ENCODE measurements at regions not wholly inside any gene's neighbourhood (a gene's known extent, or its start where the extent isn't known, plus 50 kb on each side); places are given as distances from the start of the nearest gene placed in this dataset.

DNA sequence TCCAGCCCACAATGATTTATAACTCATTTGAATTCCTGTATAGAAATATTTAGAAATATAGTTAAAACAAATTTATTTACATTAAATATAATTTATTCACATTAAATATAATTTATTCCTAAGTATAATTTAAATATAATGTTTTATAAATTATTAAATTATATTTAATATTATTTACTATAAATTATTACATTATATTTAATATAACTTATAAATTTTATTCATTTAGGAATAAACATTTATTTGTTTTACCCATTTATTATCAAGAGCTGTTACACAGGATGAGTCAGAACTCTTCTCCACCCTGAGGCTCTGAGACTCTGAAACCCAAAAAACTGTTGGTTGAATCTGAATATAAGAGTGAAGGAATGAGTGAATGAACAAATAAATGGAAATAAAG lies 170.9 kb upstream of the OBI1 start:
- no peak overlapping the region for H2AFZ ChIP-seq (ENCODE audit: low read length)
- no peak for DNase-seq (ENCODE audit: low read depth in 1 of 2, low spot score in 2 of 2)
- TF ChIP-seq TAF7 (optimal IDR thresholded peaks at IDR 0.05; ENCODE audit: borderline replicate concordance, low read depth, low read length) (no peak), BCL11A (IDR thresholded peaks at IDR 0.05; ENCODE audit: low read depth in 2 of 2, low read length in 2 of 2) (no peak), SIRT6 (IDR thresholded peaks at IDR 0.05; ENCODE audit: low read length) (no peak), SIN3A (conservative IDR thresholded peaks at IDR 0.05 in 1 of 2, IDR thresholded peaks at IDR 0.05 in 1 of 2; ENCODE audit: low read depth in 1 of 2, low read length in 2 of 2) (no peak), SIX5 (IDR thresholded peaks at IDR 0.05; ENCODE audit: low read depth, low read length) (no peak)
- ChIA-PET CTCF (ENCODE audit: partially characterized antibody) (no interaction called here), POLR2A (ENCODE audit: partially characterized antibody) (no interaction called here)
- no peaks in the 10 kb centered on the region for H3K79me1 ChIP-seq (ENCODE audit: low read depth, low read length)
- H4K8ac ChIP-seq (ENCODE audit: extremely low read depth, insufficient read depth, low read length), result no peak overlapping the region
- no peak overlapping the region for H3K9ac ChIP-seq (replicated peaks in 1 of 4; ENCODE audit: extremely low read depth in 1 of 4, low read depth in 3 of 4, low read length in 3 of 4)
- H3K79me2 ChIP-seq (ENCODE audit: control insufficient read depth in 1 of 2, insufficient read depth in 2 of 2, low read length in 2 of 2), result no peaks in the 10 kb centered on the region
- no peak overlapping the region for H3K27ac ChIP-seq (ENCODE audit: low read depth, low read length)
- no peak overlapping the region for H4K5ac ChIP-seq (ENCODE audit: insufficient read length, low read depth, low read length)
- no peak overlapping the region for H2BK12ac ChIP-seq (ENCODE audit: low read depth, low read length)
- no peak overlapping the region for H3K23ac ChIP-seq (ENCODE audit: insufficient read length)
- H3K36me3 ChIP-seq (ENCODE audit: control insufficient read depth in 2 of 4, insufficient read depth in 4 of 4, low read length in 3 of 4), result no peaks in the 10 kb centered on the region
- no peaks in the 10 kb centered on the region for H3K23me2 ChIP-seq (ENCODE audit: low read depth, low read length)
- no peak for FAIRE-seq
- no peak overlapping the region for H3K14ac ChIP-seq (ENCODE audit: insufficient read length)
- H4K91ac ChIP-seq (replicated peaks; ENCODE audit: insufficient read length, low read length), result no peak overlapping the region
- H3K4me1 ChIP-seq (replicated peaks in 1 of 4; ENCODE audit: control insufficient read depth in 3 of 4, insufficient read depth in 4 of 4, low read length in 3 of 4), result no peaks in the 10 kb centered on the region
- H3K27me3 ChIP-seq (replicated peaks in 1 of 4; ENCODE audit: control insufficient read depth in 3 of 4, extremely low read depth in 1 of 4, insufficient read depth in 3 of 4, low read length in 3 of 4), result no peaks in the 10 kb centered on the region
- no peak overlapping the region for H3K4me3 ChIP-seq (ENCODE audit: extremely low read depth in 1 of 4, insufficient read depth in 2 of 4, low read depth in 3 of 4, low read length in 4 of 4)
- H2BK120ac ChIP-seq (replicated peaks; ENCODE audit: low read depth, low read length), result no peak overlapping the region
- H2BK20ac ChIP-seq (ENCODE audit: low read length), result no peak overlapping the region
- H2BK15ac ChIP-seq (ENCODE audit: low read length), result no peak overlapping the region
- no peak overlapping the region for H3K4ac ChIP-seq (replicated peaks; ENCODE audit: insufficient read length, low read depth, low read length)
- H3K9me3 ChIP-seq (ENCODE audit: insufficient read depth in 2 of 2, low read depth in 1 of 2, low read length in 1 of 2), result no peaks in the 10 kb centered on the region
- H3K18ac ChIP-seq (ENCODE audit: extremely low read depth, low read length), result no peak overlapping the region
- H3K56ac ChIP-seq (replicated peaks; ENCODE audit: insufficient read length, low read depth, low read length), result no peak overlapping the region
- H2BK5ac ChIP-seq (ENCODE audit: low read depth, low read length), result no peak overlapping the region
- H2AK5ac ChIP-seq (ENCODE audit: low read depth, low read length), result no peak overlapping the region
- no peak overlapping the region for H3K4me2 ChIP-seq (ENCODE audit: insufficient read depth in 1 of 2, low read depth in 2 of 2, low read length in 2 of 2)
- no peaks in the 10 kb centered on the region for H4K20me1 ChIP-seq (replicated peaks in 1 of 2; ENCODE audit: control insufficient read depth in 1 of 2, insufficient read depth in 2 of 2, low read length in 2 of 2)

All from H1 (cell line).